NAMALWA (cell line): ENCODE measurements at regions not wholly inside any gene's neighbourhood (a gene's known extent, or its start where the extent isn't known, plus 50 kb on each side); places are given as distances from the start of the nearest gene placed in this dataset.
"Not testable (repeated sequence)": the region's sequence is repeated elsewhere in the genome, so short reads cannot be mapped to it uniquely, and the experiment has no call there.

Experiments used
- DNase-seq: peaks from one replicate; pipeline ENCODE4 v3.0.0-alpha.2; 2015; ENCODE audit warnings: low spot score

DNA sequence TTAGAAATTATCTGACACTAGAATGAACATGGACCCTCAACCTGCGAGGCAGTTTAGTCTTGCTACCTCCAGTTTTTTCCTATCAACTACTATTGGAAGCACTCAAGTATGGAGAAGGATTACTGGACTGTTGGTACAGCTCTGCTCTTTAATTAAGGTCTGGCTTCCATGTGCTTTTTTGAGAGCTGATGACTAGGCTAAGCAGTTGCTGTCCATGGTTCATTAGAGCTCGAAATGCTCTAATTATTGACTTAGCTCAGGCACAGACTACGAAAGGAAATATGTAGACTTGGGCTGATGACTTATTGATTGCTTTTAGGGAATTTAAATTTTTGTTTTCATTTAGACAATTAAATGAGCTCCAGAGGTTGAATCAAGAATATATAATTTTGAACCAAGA lies 1281.6 kb downstream of the HACE1 start:
- DNase-seq, result no peak

DNA sequence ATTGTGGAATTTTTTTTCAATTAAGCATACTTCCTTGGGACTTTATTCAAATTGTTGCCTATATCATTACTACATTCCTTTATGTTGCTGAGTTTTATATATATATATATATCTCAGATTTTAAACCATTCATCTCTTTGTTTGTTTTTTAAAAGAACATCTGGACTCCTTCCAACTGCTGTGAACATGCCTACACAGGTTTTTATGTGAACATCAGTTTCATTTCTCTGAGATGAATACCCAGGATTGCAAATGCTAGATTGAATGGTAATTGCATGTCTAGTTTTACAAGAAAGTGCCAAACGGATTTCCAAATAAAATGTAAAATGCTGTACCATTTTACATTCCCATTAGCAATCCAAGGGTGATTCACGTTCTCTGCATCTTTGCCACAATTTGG lies 1289.3 kb downstream of the HACE1 start:
- no peak for DNase-seq

DNA sequence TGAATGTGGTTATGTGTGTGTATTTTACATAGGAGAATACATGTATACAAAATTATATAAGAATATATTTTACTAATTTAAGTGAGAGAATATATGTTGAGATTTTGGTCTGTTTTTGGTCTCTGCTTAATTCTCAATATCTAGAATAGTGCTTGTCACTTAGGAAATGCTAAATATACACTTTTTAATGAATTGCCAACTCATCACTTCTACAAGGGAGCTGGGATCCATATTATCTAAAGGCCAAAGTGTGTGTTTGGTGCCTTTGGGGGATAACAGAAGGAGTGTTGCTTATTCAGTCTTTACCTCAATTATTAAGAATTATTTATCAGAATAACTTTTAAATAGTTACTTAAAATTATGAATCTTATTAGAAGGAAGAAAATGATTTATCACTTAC lies 1304.8 kb downstream of the HACE1 start:
- DNase-seq, result no peak

DNA sequence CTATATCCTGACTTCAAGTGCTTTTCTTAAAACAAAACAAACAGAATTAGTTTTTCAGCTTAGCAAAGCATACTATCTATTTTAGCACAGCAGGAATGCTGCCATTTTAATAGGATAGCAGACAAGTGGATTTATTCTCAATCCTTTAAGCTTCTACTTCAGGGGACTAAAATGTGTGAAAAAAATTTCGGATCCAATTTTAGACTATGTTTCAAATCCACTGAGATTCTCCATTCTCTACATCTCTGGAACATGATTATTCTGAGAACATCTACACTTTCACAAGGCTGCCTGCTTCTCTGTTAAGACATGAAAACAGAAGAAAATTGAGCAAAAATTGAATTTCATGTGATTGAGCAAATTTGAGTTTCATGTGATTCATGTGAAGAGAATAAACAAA lies 1321.3 kb downstream of the HACE1 start:
- no peak for DNase-seq

DNA sequence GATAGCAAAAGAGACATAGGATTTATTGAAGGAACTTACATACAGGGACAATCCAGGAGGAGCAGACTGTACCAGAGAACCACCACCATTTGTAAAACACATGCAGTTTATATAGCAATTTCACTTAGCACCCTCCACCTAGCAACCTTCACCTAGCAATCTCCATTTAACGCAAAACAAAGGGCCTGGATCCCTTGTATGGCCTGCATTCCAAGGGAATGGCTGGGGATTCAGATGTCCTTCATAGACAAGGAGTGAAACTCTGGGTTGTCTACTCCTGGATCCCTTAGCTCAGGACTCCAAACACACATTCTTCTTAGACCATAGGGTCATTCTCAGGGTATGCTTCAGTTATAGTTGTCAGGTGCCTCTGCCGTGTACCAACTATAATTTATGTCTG lies 1324.9 kb downstream of the HACE1 start:
- DNase-seq, result no peak

DNA sequence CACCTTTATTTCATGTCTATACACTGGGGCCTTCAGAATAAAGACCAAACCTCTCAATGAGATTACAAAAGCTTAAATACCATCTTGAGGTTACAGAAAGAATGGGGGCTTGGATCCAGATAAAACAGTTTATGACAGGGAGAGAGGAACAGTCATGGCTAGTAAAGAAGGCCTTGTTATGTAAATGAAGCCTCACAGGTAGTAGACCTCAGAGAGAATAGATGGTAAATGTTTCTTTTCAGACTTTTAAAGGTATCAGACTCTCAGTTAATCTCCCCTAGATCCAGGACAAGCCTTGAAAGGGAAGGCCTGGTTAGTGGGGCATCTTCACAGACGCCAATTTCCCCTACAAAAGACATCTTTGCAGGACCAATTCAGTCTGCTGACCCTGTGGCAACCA lies 1325.6 kb downstream of the HACE1 start:
- DNase-seq, result no peak

DNA sequence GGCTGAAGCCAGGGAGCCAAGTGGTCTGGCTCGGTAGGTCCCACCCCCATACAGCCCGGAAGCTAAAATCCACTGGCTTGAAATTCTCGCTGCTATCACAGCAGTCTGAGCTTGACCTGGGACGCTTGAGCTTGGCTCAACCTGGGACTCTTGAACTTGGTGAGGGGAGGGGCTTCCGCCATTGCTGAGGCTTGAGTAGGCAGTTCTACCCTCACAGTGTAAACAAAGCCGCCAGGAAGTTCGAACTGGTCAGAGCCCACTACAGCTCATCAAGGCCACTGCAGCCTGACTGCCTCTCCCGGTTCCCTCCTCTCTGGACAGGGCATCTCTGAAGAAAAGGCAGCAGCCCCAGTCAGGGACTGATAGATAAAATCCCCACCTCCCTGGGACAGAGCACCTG lies 1337.7 kb downstream of the HACE1 start:
- no peak for DNase-seq

DNA sequence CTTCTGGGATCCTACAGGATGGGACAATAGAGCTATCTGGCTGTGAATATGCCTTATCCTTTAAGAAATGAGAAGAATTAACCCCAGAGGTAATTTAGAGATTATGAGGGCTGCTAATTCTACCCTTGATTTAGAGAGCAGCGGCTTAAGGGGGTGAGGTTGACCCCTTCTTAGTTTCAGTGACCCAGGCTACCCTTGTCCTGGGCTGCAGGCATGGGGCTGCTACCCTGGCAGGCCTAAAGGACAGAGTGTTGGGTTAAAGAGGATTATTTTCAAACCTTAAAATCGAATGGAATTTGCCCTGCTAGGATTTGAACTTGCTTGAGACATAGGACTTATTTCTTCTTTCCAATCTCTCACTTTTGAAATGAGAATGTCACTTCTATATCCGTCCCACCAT lies 1343.4 kb downstream of the HACE1 start:
- DNase-seq, result no peak

DNA sequence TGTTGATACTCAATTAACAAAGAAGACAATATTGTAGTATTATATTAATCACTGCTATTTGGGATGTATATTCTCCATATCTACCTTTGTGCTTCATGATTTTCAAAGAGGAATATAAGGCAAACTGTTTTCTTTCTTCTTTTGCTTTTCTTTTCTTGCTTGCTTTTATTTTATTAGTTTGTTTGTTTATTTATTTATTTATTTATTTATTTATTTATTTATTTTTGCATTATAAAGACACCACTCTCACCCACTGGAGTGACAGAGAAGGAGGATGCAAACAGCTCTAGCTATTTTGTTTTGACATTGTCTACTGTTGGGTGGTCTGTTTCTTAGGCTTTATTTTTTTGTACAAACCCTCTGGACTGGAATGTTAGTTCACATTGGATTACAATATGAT lies 1352.7 kb downstream of the HACE1 start:
- no peak for DNase-seq

DNA sequence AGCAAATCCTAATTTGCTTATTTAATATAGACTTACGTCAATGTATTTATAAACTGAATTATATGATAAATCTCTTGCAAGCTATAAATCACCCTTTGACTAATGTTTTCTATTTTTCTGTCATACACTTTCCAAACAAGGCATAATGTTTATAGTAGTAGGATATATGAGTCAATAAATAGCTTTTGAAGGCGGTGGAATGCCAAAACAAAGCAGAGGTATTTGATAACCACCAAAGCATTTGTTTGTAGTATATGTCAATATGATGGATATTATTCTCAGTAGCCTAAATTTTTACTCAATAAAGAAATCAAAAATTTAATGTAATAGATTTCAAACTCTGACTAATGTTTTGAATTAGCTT lies 1354.6 kb downstream of the HACE1 start:
- no peak for DNase-seq

DNA sequence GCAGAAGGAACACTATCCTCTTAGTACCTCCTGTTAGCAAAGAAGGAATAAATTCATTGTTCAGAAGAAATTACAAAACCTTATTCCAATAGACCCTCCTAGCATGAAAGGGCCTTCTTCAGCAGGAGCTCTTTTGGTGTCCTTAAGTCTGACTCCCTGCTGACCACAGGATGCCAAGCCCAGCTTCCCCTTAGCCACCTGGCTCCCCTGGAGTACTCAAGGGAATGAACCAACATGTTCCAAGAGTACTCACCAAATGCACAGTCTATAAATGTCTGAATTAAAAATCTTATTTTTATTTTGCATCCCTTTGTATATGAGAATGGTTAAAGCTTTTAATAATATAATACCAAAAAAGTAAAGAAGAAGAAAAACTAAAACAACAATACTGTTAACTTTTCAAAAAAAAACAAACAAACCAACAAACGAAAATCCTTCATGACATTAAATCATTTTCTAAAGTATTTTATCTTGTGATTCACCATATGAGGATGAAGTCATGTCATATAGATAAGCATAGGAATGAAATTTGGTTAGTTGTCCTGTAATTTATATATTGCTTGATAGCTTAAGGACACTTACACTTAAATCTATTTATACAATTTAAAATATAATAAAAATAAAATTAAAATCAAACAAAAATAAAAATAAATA lies 1355.1 kb downstream of the HACE1 start:
- no peak for DNase-seq

DNA sequence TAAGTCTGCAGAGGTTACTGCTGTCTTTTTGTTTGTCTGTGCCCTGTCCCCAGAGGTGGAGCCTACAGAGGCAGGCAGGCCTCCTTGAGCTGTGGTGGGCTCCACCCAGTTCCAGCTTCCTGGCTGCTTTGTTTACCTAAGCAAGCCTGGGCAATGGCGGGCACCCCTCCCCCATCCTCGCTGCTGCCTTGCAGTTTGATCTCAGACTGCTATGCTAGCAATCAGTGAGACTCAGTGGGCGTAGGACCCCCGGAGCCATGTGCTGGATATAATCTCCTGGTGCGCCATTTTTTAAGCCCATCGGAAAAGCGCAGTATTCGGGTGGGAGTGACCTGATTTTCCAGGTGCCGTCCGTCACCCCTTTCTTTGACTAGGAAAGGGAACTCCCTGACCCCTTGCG lies 1363.1 kb downstream of the HACE1 start:
- DNase-seq, result not testable (repeated sequence)

DNA sequence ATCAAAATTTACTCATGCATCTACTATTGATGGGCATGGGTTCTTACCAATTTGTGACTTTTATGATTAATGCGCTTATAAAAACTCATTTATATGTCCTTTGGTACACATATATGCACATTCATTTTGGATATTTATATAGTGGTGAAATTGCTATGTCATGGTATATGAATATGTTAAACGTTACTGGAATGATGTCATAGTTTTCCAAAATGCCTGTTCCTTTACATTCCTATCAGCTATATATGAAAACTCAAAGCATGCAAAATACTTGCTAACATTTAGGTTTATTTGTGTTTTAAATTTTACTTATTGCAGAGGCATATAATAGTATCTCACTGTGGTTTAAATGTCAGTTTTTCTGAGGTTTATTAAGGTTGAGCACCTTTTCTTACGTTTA lies 1403.1 kb downstream of the HACE1 start:
- DNase-seq, result no peak

DNA sequence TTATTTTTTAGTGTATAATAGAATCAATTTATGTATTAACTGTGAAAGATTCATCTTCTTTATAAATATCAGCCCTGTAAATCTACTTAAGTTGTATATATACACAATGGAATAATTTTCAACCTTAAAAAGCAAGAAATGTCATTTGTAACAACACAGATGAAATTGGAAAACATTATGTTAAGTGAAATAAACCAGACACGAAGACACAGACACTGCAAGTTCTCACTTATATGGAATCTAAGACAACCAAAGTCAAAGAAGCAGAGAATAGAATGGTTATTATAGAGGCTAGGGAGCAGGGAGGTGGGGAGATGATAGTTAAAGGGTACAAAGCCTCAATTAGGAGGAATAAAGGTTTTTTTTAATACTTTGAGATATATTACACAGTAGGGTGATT lies 1404.4 kb downstream of the HACE1 start:
- DNase-seq, result no peak

DNA sequence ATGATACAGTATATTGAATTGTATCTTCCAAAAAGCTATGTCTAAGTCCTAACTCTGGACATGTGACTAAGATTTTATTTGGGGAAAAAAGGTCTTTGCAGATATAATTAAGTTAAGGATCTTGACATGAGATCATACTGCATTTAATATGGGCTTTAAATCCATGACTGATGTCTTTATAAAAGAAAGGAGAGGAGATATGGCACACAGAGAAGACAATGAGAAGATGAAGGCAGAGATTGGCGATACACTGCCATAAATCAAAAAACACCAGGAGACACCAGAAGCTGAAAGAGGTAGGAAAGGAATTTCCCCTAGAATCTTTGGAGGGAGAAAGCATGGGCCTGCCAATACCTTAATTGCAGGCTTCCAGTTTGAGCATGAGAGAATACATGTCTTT lies 1450.2 kb downstream of the HACE1 start:
- DNase-seq, result no peak

DNA sequence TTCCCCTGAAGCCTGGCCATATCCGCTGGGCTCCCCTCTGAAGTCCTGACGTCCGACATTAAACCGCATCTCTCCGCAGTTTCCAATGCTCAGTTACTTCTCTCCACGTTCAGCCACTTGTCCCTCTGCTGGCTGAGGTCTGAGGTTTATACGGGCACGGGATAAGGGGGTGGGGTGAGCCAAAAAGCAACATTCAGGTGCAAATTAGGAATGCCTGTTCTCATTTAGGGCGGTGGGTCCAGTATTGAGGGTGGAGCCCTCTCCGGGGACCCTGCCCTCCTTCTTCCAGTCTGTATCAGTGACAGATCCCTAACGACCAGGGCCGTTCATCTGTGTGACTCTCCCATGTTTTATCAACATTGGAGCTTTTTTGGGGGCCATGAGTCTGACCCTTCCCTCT lies 1454.4 kb downstream of the HACE1 start:
- no peak for DNase-seq

DNA sequence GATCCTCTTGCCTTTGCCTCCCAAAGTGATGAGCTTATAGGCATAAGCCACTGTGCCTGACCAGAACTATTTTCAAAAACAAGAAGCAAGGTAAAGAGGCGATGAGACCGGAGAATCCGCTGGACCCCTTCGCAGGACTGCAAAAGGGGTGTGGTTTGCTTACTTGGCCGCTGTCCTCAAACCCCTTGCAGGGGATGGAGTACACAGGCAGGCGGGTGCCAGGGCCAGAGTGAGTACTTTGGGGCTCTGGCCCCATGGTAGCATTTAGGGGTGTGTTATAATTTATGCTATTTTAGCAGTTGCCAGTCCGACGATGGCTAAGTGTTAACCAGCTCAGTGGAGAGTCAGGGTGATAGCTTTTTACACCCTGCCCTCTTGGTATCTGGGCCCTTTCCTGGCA lies 1454.9 kb downstream of the HACE1 start:
- no peak for DNase-seq

DNA sequence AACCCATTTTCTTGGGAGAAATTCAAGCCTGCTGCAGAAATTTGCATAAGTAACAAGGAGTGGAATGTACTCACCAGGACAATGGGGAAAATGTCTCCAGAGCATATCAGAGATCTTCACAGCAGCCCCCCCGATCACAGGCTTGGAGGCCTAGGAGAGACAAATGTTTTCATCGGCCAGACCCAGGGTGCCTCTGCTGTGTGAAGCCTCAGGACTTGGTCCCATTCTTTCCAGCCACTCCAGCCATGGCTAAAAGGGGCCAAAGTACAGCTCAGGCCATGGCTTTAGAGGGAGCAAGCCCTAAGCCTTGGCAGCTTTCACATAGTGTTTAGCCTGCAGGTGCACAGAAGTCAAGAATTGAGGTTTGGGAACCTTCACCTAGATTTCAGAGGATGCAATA lies 1463.0 kb downstream of the HACE1 start:
- no peak for DNase-seq

DNA sequence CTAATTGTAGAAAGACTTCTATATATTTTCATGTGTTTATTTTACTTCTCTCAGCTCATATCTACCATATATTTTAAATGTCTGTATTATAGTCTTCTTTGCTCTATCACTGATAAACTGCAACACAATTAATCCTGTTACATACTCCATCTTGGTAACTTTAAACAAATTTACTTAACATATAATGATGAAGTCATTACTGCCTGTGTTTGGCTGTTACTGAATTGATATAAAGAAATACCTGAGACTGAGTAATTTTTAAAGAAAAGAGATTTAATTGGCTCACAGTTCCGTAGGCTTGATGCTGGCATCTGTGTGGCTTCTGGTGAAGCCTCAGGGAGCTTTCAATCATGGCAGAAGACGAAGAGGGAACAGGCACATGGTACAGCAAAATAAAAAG lies 1480.4 kb downstream of the HACE1 start:
- DNase-seq, result no peak

DNA sequence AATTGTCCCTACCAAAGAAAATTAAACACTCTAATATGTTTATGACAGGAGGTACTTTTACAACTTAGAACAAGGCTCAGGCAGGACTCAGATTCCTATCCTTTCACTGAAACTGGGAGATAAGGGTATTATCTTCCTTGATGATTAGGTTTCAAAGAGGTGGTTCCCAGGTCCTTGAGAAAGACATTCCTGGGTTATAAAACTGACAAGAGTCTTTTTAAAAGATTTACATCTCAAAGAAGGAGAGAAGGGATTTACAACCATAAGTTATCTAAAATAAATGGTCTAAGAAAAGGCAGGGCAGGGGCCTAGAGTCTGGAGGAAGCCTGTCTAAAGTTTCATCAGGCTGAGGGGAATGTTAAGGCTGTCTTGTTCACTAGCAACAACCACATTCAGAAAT lies 1492.5 kb downstream of the HACE1 start:
- DNase-seq, result no peak

DNA sequence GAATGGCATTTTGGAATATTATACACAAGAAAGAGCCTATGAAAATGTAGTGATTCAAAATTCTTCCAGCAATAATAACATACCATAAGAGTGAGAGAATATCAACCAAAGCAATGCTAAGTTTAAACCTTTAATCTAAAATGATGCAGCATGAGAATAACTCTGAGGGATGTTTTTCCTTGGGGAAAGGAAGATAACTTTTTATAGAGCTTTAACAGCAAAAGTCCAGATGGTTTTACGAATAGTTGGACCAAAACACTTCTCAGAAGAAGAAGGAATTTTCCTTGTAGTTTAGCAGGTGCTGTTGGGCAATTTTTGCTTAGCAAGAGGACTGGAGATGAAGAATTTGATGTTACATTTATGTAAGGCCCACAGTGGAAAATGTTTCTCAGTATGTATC lies 1503.2 kb downstream of the HACE1 start:
- DNase-seq, result no peak

DNA sequence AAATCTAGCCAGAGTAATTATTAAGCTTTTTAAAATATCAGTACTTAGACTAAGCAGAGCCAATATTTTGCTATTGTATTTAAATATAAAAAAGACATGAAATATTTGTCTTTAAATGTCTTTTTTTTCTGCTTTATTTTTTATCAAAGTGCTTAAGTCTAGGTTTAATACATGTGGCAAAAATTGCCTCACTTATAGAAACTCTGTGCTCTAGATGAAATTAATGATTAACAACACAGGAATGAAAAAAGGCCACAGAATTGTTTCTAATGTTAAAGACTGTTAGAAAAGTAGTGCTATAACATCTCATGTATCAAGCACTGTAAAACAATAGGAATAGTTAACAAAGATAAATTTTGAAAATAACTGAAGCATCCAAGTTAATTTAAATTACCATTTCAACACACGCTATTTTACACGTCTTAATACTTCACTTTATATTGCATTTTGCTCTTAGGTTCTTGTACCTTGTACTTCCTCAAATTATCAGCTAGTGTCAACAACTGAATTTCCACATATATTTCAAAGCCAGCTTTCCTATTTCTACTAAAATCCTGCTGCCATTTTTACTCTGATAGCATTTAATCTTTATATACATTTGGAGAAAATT lies 1515.1 kb downstream of the HACE1 start:
- no peak for DNase-seq

DNA sequence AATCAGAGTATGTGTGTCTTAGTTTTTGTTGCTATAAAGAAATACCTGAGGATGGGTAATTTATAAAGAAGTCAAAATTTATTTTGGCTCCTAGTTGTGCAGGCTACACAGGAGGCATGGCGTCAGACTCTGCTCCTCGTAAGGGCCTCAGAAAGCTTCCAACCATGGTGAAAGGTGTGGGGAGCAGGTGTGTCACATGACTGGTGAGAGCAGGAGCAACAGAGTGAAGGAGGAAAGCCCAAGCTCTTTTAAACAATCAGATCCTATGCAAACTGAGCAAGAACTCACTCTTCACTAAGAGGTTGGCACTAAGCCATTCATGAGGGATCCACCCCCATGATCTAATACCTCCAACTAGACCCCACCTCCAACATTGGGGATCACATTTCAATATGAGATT lies 1524.3 kb downstream of the HACE1 start:
- no peak for DNase-seq
